H1 (cell line): ENCODE measurements at regions not wholly inside any gene's neighbourhood (a gene's known extent, or its start where the extent isn't known, plus 50 kb on each side); places are given as distances from the start of the nearest gene placed in this dataset.

Experiments
- ASH2L ChIP-seq: fragments of 200-600, 300-600 bp; sonication (generic); IDR thresholded peaks from one replicate; pipeline ENCODE4 v1.7.1; 2017; ENCODE audit warnings: low read length
- BRCA1 ChIP-seq: IDR thresholded peaks from 2 replicates; pipeline ENCODE4 v1.6.1; 2012; ENCODE audit warnings: low read depth, low read length, improper control_type of control experiment
- CEBPB ChIP-seq: IDR thresholded peaks from 2 replicates; pipeline ENCODE4 v1.6.1; 2012; ENCODE audit warnings: low read depth, low read length
- CHD1 ChIP-seq: IDR thresholded peaks from 2 replicates; pipeline ENCODE4 v1.6.1; 2012; ENCODE audit warnings: low read depth, low read length, improper control_type of control experiment
- EP300 ChIP-seq, 2 experiments: IDR thresholded peaks; 1 replicate in 1 of 2; 2 replicates in 1 of 2; pipeline ENCODE4 v1.6.1; 2011 to 2012; ENCODE audit warnings: low read depth in 2 of 2, low read length in 2 of 2, mild to moderate bottlenecking in 2 of 2, borderline replicate concordance in 1 of 2, inconsistent platforms in 1 of 2, moderate library complexity in 1 of 2
- JUN ChIP-seq: IDR thresholded peaks from 2 replicates; pipeline ENCODE4 v1.6.1; 2011; ENCODE audit warnings: low read depth, mild to moderate bottlenecking, improper control_type of control experiment, low read length
- PHF8 ChIP-seq: fragments of 200-600 bp; sonication (generic); conservative IDR thresholded peaks from 2 replicates; pipeline ENCODE4 v1.7.1; 2012; ENCODE audit warnings: low read depth, mild to moderate bottlenecking, inconsistent platforms, low read length, moderate library complexity
- POLR2AphosphoS5 ChIP-seq: IDR thresholded peaks from 2 replicates; pipeline ENCODE4 v1.6.1; 2011; ENCODE audit warnings: low read depth, low read length
- RBBP5 ChIP-seq: IDR thresholded peaks from 2 replicates; pipeline ENCODE4 v1.7.1; 2012; ENCODE audit warnings: low read depth, mild to moderate bottlenecking, inconsistent platforms, low read length, moderate library complexity, borderline replicate concordance
- RXRA ChIP-seq: IDR thresholded peaks from 2 replicates; pipeline ENCODE4 v1.6.1; 2011; ENCODE audit warnings: low read depth, mild to moderate bottlenecking, low read length, moderate library complexity; ENCODE audit not compliant: insufficient read depth
- SRF ChIP-seq: IDR thresholded peaks from 2 replicates; pipeline ENCODE4 v1.6.1; 2011; ENCODE audit warnings: mild to moderate bottlenecking, low read depth, low read length, moderate library complexity
- TEAD4 ChIP-seq: IDR thresholded peaks from 2 replicates; pipeline ENCODE4 v1.6.1; 2012; ENCODE audit warnings: low read depth, low read length, inconsistent platforms, mixed read lengths
- TF ChIP-seq, protein P1 (sequence below): fragments of 300-600 bp; sonication (generic); IDR thresholded peaks from 2 replicates; pipeline ENCODE4 v1.7.1; 2012; ENCODE audit warnings: low read length, moderate library complexity, mild to moderate bottlenecking, inconsistent platforms; ENCODE audit not compliant: insufficient replicate concordance

DNA sequence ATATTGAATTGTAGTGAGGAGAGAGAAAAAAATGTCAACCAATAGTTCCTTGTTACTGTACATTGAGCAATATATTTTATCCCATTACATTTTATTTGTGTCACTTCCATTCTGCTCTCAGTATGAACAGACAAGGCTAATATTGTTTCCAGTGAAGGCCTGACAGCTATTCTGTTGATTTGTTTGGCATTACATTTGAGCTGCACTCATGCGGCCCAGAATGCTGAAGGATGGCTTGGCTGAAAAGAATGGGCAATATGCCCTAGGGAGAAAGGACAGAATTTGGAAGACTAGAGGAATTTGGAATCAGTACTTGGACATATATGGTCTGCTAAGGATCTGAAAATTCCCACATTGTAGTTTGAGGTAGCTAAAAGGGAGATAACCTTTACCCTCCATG, 1294.4 kb downstream of the CDH8 start (continued):
- TF ChIP-seq, protein P1, sequence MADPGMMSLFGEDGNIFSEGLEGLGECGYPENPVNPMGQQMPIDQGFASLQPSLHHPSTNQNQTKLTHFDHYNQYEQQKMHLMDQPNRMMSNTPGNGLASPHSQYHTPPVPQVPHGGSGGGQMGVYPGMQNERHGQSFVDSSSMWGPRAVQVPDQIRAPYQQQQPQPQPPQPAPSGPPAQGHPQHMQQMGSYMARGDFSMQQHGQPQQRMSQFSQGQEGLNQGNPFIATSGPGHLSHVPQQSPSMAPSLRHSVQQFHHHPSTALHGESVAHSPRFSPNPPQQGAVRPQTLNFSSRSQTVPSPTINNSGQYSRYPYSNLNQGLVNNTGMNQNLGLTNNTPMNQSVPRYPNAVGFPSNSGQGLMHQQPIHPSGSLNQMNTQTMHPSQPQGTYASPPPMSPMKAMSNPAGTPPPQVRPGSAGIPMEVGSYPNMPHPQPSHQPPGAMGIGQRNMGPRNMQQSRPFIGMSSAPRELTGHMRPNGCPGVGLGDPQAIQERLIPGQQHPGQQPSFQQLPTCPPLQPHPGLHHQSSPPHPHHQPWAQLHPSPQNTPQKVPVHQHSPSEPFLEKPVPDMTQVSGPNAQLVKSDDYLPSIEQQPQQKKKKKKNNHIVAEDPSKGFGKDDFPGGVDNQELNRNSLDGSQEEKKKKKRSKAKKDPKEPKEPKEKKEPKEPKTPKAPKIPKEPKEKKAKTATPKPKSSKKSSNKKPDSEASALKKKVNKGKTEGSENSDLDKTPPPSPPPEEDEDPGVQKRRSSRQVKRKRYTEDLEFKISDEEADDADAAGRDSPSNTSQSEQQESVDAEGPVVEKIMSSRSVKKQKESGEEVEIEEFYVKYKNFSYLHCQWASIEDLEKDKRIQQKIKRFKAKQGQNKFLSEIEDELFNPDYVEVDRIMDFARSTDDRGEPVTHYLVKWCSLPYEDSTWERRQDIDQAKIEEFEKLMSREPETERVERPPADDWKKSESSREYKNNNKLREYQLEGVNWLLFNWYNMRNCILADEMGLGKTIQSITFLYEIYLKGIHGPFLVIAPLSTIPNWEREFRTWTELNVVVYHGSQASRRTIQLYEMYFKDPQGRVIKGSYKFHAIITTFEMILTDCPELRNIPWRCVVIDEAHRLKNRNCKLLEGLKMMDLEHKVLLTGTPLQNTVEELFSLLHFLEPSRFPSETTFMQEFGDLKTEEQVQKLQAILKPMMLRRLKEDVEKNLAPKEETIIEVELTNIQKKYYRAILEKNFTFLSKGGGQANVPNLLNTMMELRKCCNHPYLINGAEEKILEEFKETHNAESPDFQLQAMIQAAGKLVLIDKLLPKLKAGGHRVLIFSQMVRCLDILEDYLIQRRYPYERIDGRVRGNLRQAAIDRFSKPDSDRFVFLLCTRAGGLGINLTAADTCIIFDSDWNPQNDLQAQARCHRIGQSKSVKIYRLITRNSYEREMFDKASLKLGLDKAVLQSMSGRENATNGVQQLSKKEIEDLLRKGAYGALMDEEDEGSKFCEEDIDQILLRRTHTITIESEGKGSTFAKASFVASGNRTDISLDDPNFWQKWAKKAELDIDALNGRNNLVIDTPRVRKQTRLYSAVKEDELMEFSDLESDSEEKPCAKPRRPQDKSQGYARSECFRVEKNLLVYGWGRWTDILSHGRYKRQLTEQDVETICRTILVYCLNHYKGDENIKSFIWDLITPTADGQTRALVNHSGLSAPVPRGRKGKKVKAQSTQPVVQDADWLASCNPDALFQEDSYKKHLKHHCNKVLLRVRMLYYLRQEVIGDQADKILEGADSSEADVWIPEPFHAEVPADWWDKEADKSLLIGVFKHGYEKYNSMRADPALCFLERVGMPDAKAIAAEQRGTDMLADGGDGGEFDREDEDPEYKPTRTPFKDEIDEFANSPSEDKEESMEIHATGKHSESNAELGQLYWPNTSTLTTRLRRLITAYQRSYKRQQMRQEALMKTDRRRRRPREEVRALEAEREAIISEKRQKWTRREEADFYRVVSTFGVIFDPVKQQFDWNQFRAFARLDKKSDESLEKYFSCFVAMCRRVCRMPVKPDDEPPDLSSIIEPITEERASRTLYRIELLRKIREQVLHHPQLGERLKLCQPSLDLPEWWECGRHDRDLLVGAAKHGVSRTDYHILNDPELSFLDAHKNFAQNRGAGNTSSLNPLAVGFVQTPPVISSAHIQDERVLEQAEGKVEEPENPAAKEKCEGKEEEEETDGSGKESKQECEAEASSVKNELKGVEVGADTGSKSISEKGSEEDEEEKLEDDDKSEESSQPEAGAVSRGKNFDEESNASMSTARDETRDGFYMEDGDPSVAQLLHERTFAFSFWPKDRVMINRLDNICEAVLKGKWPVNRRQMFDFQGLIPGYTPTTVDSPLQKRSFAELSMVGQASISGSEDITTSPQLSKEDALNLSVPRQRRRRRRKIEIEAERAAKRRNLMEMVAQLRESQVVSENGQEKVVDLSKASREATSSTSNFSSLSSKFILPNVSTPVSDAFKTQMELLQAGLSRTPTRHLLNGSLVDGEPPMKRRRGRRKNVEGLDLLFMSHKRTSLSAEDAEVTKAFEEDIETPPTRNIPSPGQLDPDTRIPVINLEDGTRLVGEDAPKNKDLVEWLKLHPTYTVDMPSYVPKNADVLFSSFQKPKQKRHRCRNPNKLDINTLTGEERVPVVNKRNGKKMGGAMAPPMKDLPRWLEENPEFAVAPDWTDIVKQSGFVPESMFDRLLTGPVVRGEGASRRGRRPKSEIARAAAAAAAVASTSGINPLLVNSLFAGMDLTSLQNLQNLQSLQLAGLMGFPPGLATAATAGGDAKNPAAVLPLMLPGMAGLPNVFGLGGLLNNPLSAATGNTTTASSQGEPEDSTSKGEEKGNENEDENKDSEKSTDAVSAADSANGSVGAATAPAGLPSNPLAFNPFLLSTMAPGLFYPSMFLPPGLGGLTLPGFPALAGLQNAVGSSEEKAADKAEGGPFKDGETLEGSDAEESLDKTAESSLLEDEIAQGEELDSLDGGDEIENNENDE, result no peak
- TF ChIP-seq RXRA, result no peak
- no peak for TF ChIP-seq BRCA1
- TF ChIP-seq ASH2L, result no peak
- no peak for TF ChIP-seq EP300 (IDR thresholded peaks at IDR 0.05; ENCODE audit: borderline replicate concordance in 1 of 2, low read depth in 2 of 2, low read length in 2 of 2)
- no peak for TF ChIP-seq RBBP5
- no peak for TF ChIP-seq SRF
- TF ChIP-seq CHD1, result no peak
- TF ChIP-seq POLR2AphosphoS5, result no peak
- no peak for TF ChIP-seq JUN
- TF ChIP-seq TEAD4, result no peak
- TF ChIP-seq CEBPB, result no peak
- no peak for TF ChIP-seq PHF8
- TF ChIP-seq, all 59 proteins: peak for 0
